ENCODE measurements at regions not wholly inside any gene's neighbourhood (a gene's known extent, or its start where the extent isn't known, plus 50 kb on each side); places are given as distances from the start of the nearest gene placed in this dataset.

DNA sequence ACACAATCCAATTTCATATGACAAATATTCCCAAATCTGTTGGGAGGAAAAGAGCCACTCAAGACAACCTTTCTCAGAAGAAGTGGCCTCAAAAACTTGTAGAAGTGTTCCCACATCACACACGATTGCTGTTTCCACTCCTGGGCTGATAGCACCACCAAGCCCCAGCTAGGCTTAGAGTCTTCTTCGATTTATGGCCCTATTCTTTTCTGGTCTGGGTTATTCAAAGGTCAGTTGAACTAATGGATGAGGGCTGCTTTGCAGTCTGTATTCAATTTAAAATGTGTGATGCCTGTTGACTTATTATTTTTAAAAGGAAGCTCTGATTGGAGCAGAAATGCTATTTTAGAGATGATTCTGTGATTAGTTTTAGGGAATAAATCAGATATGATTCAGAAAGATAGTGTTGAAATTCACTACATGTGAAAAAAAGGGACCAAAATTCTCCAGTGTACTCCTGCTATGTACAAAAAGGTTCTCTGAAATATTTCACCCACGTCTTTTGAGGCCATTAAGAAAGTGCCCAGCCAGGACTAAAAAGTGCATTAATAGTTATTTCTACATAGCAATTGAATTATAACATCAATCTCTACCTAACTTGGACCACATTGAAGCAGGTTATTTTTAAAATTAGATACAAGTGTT lies 57.3 kb upstream of the SPON1 start:
- H3K27me3 Mint-ChIP-seq (ENCODE audit: low read depth in 2 of 2) = peaks cover 0 to 11% of the 10 kb centered on the region in 2 donors
- Histone ChIP-seq H3K27me3 (ENCODE audit: control insufficient read depth, insufficient read depth, low read length) (no peaks in the 10 kb centered on the region), H3K9me3 (ENCODE audit: control insufficient read depth, insufficient read depth, low read length) (peaks cover 4% of the 10 kb centered on the region), H3K4me1 (ENCODE audit: control insufficient read depth, insufficient read depth, low read length) (no peaks in the 10 kb centered on the region), H3K27ac (ENCODE audit: low read length) (no peak overlapping the region), H3K4me3 (ENCODE audit: low read length) (no peak overlapping the region), H3K36me3 (ENCODE audit: control insufficient read depth, insufficient read depth, low read length) (no peaks in the 10 kb centered on the region)
- TF ChIP-seq, protein P1, sequence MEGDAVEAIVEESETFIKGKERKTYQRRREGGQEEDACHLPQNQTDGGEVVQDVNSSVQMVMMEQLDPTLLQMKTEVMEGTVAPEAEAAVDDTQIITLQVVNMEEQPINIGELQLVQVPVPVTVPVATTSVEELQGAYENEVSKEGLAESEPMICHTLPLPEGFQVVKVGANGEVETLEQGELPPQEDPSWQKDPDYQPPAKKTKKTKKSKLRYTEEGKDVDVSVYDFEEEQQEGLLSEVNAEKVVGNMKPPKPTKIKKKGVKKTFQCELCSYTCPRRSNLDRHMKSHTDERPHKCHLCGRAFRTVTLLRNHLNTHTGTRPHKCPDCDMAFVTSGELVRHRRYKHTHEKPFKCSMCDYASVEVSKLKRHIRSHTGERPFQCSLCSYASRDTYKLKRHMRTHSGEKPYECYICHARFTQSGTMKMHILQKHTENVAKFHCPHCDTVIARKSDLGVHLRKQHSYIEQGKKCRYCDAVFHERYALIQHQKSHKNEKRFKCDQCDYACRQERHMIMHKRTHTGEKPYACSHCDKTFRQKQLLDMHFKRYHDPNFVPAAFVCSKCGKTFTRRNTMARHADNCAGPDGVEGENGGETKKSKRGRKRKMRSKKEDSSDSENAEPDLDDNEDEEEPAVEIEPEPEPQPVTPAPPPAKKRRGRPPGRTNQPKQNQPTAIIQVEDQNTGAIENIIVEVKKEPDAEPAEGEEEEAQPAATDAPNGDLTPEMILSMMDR (IDR thresholded peaks at IDR 0.05) = no peak
- no peak overlapping the region for H3K27ac Mint-ChIP-seq
- no peak for ATAC-seq
- H3K4me3 Mint-ChIP-seq = no peak overlapping the region
- 67% methylated on average over 2 of the region's 3 CpGs for WGBS (ENCODE audit: insufficient coverage)
- DNase-seq = no peak
- no peaks in the 10 kb centered on the region for H3K9me3 Mint-ChIP-seq
- no peaks in the 10 kb centered on the region for H3K4me1 Mint-ChIP-seq
- peaks cover 9% of the 10 kb centered on the region for H3K36me3 Mint-ChIP-seq
- intact Hi-C loops (cut with micrococcal nuclease) = no loop called here

DNA sequence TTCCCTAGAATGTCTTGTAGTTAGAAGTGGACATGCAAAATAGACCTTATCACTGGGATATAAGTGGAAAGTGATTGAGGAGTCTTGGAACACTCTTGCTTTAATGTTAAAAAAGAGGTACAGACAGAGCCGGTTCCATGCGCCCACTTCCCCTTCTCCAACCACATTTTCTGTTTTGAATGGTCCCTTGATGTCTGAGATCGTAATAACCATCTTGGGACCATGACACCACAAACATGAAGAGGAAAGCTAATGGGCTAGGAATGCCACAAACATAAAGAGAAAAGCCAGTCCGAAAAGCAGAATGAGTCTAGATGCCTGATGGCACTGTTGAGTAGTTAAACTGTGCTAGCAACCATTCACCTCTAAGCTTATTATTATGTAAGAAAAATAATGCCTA lies 54.8 kb upstream of the SPON1 start:
- H3K27ac ChIP-seq (ENCODE audit: low read length) = no peak overlapping the region
- H3K36me3 ChIP-seq (ENCODE audit: control insufficient read depth, insufficient read depth, low read length) = no peaks in the 10 kb centered on the region
- H3K27me3 ChIP-seq (ENCODE audit: control insufficient read depth, insufficient read depth, low read length) = no peaks in the 10 kb centered on the region
- no peak overlapping the region for H3K4me3 Mint-ChIP-seq
- no peak overlapping the region for H3K27ac Mint-ChIP-seq
- no peak for ATAC-seq
- 50% methylated on average over 3 of the region's 4 CpGs for WGBS (ENCODE audit: insufficient coverage)
- H3K9me3 Mint-ChIP-seq = no peaks in the 10 kb centered on the region
- intact Hi-C loops (cut with micrococcal nuclease) = no loop called here
- TF ChIP-seq, protein P1 (IDR thresholded peaks at IDR 0.05) = no peak
- H3K9me3 ChIP-seq (ENCODE audit: control insufficient read depth, insufficient read depth, low read length) = peaks cover 4% of the 10 kb centered on the region
- no peak overlapping the region for H3K4me3 ChIP-seq (ENCODE audit: low read length)
- peaks cover 9% of the 10 kb centered on the region for H3K36me3 Mint-ChIP-seq
- H3K27me3 Mint-ChIP-seq (ENCODE audit: low read depth in 2 of 2) = peaks cover 0 to 11% of the 10 kb centered on the region in 2 donors
- peaks cover 5 to 7% of the 10 kb centered on the region in 2 donors for H3K4me1 Mint-ChIP-seq
- H3K4me1 ChIP-seq (ENCODE audit: control insufficient read depth, insufficient read depth, low read length) = no peaks in the 10 kb centered on the region
- DNase-seq = no peak

DNA sequence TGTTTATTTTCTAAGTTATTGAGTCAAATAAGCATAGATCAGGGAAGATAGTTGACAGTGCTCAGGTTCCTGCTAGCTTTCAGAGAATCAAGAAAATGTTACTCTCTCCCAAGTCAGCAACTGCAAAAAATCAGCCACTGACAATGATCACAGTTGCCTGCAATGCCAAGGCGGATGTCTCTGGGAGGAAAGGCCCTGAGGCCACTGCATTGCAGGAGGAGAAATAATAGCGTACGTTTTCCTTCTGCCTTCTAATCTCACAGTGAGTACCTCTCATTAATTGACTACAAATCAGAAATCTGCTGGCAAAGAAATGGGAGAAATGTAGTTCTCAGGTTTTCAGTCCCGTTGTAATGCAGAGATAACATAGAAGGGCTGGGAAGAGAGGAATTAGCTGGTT lies 54.0 kb upstream of the SPON1 start:
- Histone ChIP-seq H3K27ac (ENCODE audit: low read length) (no peak overlapping the region), H3K9me3 (ENCODE audit: control insufficient read depth, insufficient read depth, low read length) (peaks cover 4% of the 10 kb centered on the region), H3K27me3 (ENCODE audit: control insufficient read depth, insufficient read depth, low read length) (no peaks in the 10 kb centered on the region), H3K4me1 (ENCODE audit: control insufficient read depth, insufficient read depth, low read length) (no peaks in the 10 kb centered on the region), H3K36me3 (ENCODE audit: control insufficient read depth, insufficient read depth, low read length) (no peaks in the 10 kb centered on the region), H3K4me3 (ENCODE audit: low read length) (no peak overlapping the region)
- Mint-ChIP-seq H3K9me3 (no peaks in the 10 kb centered on the region), H3K4me1 (peaks cover 9% of the 10 kb centered on the region in 2 donors), H3K4me3 (no peak overlapping the region), H3K27ac (no peak overlapping the region), H3K27me3 (ENCODE audit: low read depth in 2 of 2) (peaks cover 0 to 11% of the 10 kb centered on the region in 2 donors), H3K36me3 (peaks cover 9% of the 10 kb centered on the region)
- DNase-seq (no peak), ATAC-seq (no peak)
- TF ChIP-seq, protein P1 (IDR thresholded peaks at IDR 0.05) = no peak
- 87% methylated on average over 2 of the region's 4 CpGs for WGBS (ENCODE audit: insufficient coverage)
- intact Hi-C loops (cut with micrococcal nuclease) = no loop called here
